HCT116 (cell line): ENCODE measurements at regions not wholly inside any gene's neighbourhood (a gene's known extent, or its start where the extent isn't known, plus 50 kb on each side); places are given as distances from the start of the nearest gene placed in this dataset.

Experiments
- ATAC-seq: fragments of 200-7000 bp; cut with Tn5 transposase; 2 replicates; pipeline ENCODE4 v1.9.1; 2020; ENCODE audit warnings: mild to moderate bottlenecking, moderate library complexity
- BruUV-seq: library from RNA; stranded (reverse); fragments of 400-500 nt; replicated peaks from 2 replicates; lab custom pipeline; 2021; lab: Mats Ljungman, UMichigan
- CTCF ChIA-PET: fragments of 300-600 bp; sonication (Branson Sonifier 250); formaldehyde crosslinking; loops from one replicate; lab custom pipeline; 2021; ENCODE audit warnings: antibody characterized with exemption; lab: Charles Lee
- POLR2A ChIA-PET: fragments of 300-600, 350-600 bp; sonication (Branson Sonifier 250); formaldehyde crosslinking; loops from one replicate; lab custom pipeline; 2021; ENCODE audit warnings: antibody characterized with exemption; lab: Charles Lee
- RAD21 ChIA-PET, 2 experiments: fragments of 300-600 bp; sonication (Branson Sonifier 250); formaldehyde crosslinking; loops; one replicate each; lab custom pipeline; 2023; ENCODE audit warnings: low total read pairs in 2 of 2; ENCODE audit not compliant: uncharacterized antibody in 2 of 2, unreplicated experiment in 2 of 2, low non-redundant PET in 1 of 2; lab: Charles Lee
- DNase-seq: peaks from one replicate; pipeline ENCODE4 v3.0.0-alpha.2; 2010; ENCODE audit warnings: low read depth, low spot score
- H2AFZ ChIP-seq: fragments of 200-600 bp; shearing (Covaris generic), sonication (generic); 2 replicates; pipeline ENCODE4 v1.6.1; 2017; ENCODE audit warnings: low read depth, mixed run types, mixed read lengths, antibody characterized with exemption, low read length; ENCODE audit not compliant: poor library complexity, severe bottlenecking
- H3K27ac ChIP-seq: 2 replicates; pipeline ENCODE4 v1.5.1; 2012; ENCODE audit warnings: low read depth, low read length
- H3K27me3 ChIP-seq: fragments of 200-600 bp; sonication (generic); 2 replicates; pipeline ENCODE4 v1.6.1; 2016; ENCODE audit warnings: mixed run types, low read length, mixed read lengths; ENCODE audit not compliant: insufficient read depth
- H3K36me3 ChIP-seq, 2 experiments: fragments of 200-500 bp in 1 of 2; fragments of 200-600 bp in 1 of 2; sonication (Bioruptor generic) in 1 of 2; sonication (generic) in 1 of 2; 2 replicates each; pipeline versions ENCODE4 v1.5.1 to v1.6.1; 2014 to 2016; ENCODE audit warnings: low read length in 2 of 2, inconsistent platforms in 1 of 2, mixed read lengths in 1 of 2, mixed run types in 1 of 2; ENCODE audit not compliant: insufficient read depth in 2 of 2, control insufficient read depth in 1 of 2
- H3K4me1 ChIP-seq, 2 experiments: fragments of 200-600 bp in 1 of 2; sonication (generic) in 1 of 2; 2 replicates each; pipeline versions ENCODE4 v1.5.1 to v1.6.1; 2012 to 2017; ENCODE audit warnings: low read length in 2 of 2, inconsistent platforms in 1 of 2, mild to moderate bottlenecking in 1 of 2, mixed read lengths in 1 of 2, mixed run types in 1 of 2, moderate library complexity in 1 of 2; ENCODE audit not compliant: insufficient read depth in 2 of 2, control insufficient read depth in 1 of 2
- H3K4me2 ChIP-seq: fragments of 200-600 bp; sonication (generic); 2 replicates; pipeline ENCODE4 v1.6.1; 2017; ENCODE audit warnings: mixed run types, low read length, mixed read lengths
- H3K4me3 ChIP-seq, 2 experiments: fragments of 200-600 bp in 1 of 2; sonication (generic) in 1 of 2; replicated peaks in 1 of 2; 2 replicates each; pipeline ENCODE4 v1.5.1; 2011 to 2016; ENCODE audit warnings: low read length in 2 of 2, control low read depth in 1 of 2, low read depth in 1 of 2, mild to moderate bottlenecking in 1 of 2, mixed read lengths in 1 of 2, mixed run types in 1 of 2
- H3K79me2 ChIP-seq: fragments of 200-600 bp; sonication (generic); 2 replicates; pipeline ENCODE4 v1.6.1; 2017; ENCODE audit warnings: mild to moderate bottlenecking, mixed run types, low read length, moderate library complexity, mixed read lengths; ENCODE audit not compliant: insufficient read depth
- H3K9ac ChIP-seq: fragments of 200-600 bp; sonication (generic); 2 replicates; pipeline ENCODE4 v1.6.1; 2016; ENCODE audit warnings: low read length, mixed read lengths
- H3K9me2 ChIP-seq: fragments of 200-600 bp; sonication (generic), shearing (Covaris generic); 2 replicates; pipeline ENCODE4 v1.6.1; 2017; ENCODE audit warnings: mixed run types, mild to moderate bottlenecking, moderate library complexity; ENCODE audit not compliant: insufficient read depth
- H3K9me3 ChIP-seq, 2 experiments: fragments of 200-500 bp in 1 of 2; fragments of 200-600 bp in 1 of 2; sonication (Bioruptor generic) in 1 of 2; sonication (generic) in 1 of 2; 2 replicates each; pipeline ENCODE4 v1.6.1; 2014 to 2017; ENCODE audit warnings: low read length in 2 of 2, mixed read lengths in 2 of 2, inconsistent platforms in 1 of 2, low read depth in 1 of 2, mild to moderate bottlenecking in 1 of 2, mixed run types in 1 of 2, moderate library complexity in 1 of 2; ENCODE audit not compliant: control insufficient read depth in 1 of 2, insufficient read depth in 1 of 2
- H4K20me1 ChIP-seq: fragments of 200-600 bp; sonication (generic), shearing (Covaris generic); 2 replicates; pipeline ENCODE4 v1.6.1; 2017; ENCODE audit warnings: mixed run types, mild to moderate bottlenecking, moderate library complexity; ENCODE audit not compliant: insufficient read depth
- CTCF ChIP-seq, 3 experiments: fragments of 200-600 bp in 1 of 3; sonication (generic) in 1 of 3; IDR thresholded peaks in 2 of 3; conservative IDR thresholded peaks in 1 of 3; 2 replicates each; pipeline ENCODE4 v1.5.1; 2012 to 2017; ENCODE audit warnings: low read depth in 2 of 3, low read length in 2 of 3, antibody characterized with exemption in 1 of 3, borderline replicate concordance in 1 of 3, control low read depth in 1 of 3, mild to moderate bottlenecking in 1 of 3, mixed read lengths in 1 of 3, mixed run types in 1 of 3, moderate library complexity in 1 of 3; ENCODE audit not compliant: insufficient read depth in 1 of 3
- EGR1 ChIP-seq: IDR thresholded peaks from 2 replicates; pipeline ENCODE4 v1.6.1; 2012; ENCODE audit warnings: low read depth
- EZH2 ChIP-seq: fragments of 200-600 bp; sonication (generic); IDR thresholded peaks from 2 replicates; pipeline ENCODE4 v1.6.1; 2017; ENCODE audit warnings: antibody characterized with exemption, mixed run types
- FOSL1 ChIP-seq: IDR thresholded peaks from 2 replicates; pipeline ENCODE4 v1.6.1; 2012; ENCODE audit warnings: low read depth
- POLR2A ChIP-seq: IDR thresholded peaks from 2 replicates; pipeline ENCODE4 v1.7.0; 2011; ENCODE audit warnings: borderline replicate concordance; ENCODE audit not compliant: insufficient read depth, insufficient read length; ENCODE audit errors: extremely low read depth
- SP1 ChIP-seq: IDR thresholded peaks from 2 replicates; pipeline ENCODE4 v1.6.1; 2012; ENCODE audit warnings: low read depth
- SRF ChIP-seq: IDR thresholded peaks from 2 replicates; pipeline ENCODE4 v1.6.1; 2012; ENCODE audit warnings: low read depth
- YY1 ChIP-seq: IDR thresholded peaks from 2 replicates; pipeline ENCODE4 v1.6.1; 2011; ENCODE audit warnings: low read length, low read depth, moderate library complexity, mild to moderate bottlenecking; ENCODE audit not compliant: insufficient replicate concordance; ENCODE audit errors: extremely low read depth
- ZBTB33 ChIP-seq: IDR thresholded peaks from 2 replicates; pipeline ENCODE4 v1.6.1; 2011; ENCODE audit warnings: mild to moderate bottlenecking, low read length, moderate library complexity; ENCODE audit not compliant: insufficient replicate concordance; ENCODE audit errors: extremely low read depth
- ZFX ChIP-seq: fragments of 450-650 bp; IDR thresholded peaks from 2 replicates; pipeline ENCODE4 v1.6.1; 2017
- ZNF274 ChIP-seq: fragments of 200-500 bp; sonication (Bioruptor generic); IDR thresholded peaks from 2 replicates; pipeline ENCODE4 v1.6.1; 2014; ENCODE audit warnings: mild to moderate bottlenecking, low read depth, low read length, inconsistent platforms
- intact Hi-C: fragments of 100-400 bp; cut with micrococcal nuclease; formaldehyde crosslinking; loops from 2 replicates; pipeline ENCODE4 v1.10.0; 2022
- TF ChIP-seq, protein P1 (sequence below): IDR thresholded peaks from 2 replicates; pipeline ENCODE4 v1.6.1; 2012; ENCODE audit warnings: low read depth

DNA sequence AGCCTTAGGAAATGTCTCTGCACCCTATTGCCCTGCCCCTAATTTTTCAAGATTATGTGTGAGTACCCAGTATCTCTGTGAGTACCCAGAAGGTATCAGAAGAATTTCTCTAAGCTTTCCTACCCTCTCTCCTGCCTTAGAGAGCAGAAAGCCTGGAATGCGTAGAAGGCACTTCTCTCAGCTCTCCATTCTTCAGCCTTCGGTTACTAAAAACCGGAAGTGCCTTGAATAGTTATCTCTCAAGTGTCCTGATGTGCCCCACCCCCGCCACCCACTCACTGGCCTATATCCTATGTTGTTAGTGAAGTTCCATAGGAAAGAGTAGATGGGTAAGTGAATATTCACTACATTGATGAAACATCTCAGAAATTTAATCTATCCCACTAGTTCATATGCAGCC lies 210.7 kb upstream of the CDH10 start (continued):
- TF ChIP-seq CTCF (IDR thresholded peaks at IDR 0.05 in 2 of 3, conservative IDR thresholded peaks at IDR 0.05 in 1 of 3; ENCODE audit: borderline replicate concordance in 1 of 3, insufficient read depth in 1 of 3, low read depth in 2 of 3, low read length in 2 of 3) (no peak), EZH2 (no peak), EGR1 (no peak)

- Histone ChIP-seq H3K9ac (no peak overlapping the region), H3K4me3 (no peak overlapping the region), H3K79me2 (no peaks in the 10 kb centered on the region), H2AFZ (no peak overlapping the region), H3K27ac (no peak overlapping the region), H4K20me1 (no peaks in the 10 kb centered on the region), H3K36me3 (no peaks in the 10 kb centered on the region; a peak in 1 of 4 replicates), H3K27me3 (no peaks in the 10 kb centered on the region), H3K9me2 (no peaks in the 10 kb centered on the region), H3K4me2 (no peak overlapping the region)
- ATAC-seq (no peak), DNase-seq (no peak)
- RAD21 ChIA-PET, result no interaction called here
- POLR2A ChIA-PET, result no interaction called here
- no TSS peak for BruUV-seq
- intact Hi-C loops, result no loop called here
- TF ChIP-seq, protein P1, sequence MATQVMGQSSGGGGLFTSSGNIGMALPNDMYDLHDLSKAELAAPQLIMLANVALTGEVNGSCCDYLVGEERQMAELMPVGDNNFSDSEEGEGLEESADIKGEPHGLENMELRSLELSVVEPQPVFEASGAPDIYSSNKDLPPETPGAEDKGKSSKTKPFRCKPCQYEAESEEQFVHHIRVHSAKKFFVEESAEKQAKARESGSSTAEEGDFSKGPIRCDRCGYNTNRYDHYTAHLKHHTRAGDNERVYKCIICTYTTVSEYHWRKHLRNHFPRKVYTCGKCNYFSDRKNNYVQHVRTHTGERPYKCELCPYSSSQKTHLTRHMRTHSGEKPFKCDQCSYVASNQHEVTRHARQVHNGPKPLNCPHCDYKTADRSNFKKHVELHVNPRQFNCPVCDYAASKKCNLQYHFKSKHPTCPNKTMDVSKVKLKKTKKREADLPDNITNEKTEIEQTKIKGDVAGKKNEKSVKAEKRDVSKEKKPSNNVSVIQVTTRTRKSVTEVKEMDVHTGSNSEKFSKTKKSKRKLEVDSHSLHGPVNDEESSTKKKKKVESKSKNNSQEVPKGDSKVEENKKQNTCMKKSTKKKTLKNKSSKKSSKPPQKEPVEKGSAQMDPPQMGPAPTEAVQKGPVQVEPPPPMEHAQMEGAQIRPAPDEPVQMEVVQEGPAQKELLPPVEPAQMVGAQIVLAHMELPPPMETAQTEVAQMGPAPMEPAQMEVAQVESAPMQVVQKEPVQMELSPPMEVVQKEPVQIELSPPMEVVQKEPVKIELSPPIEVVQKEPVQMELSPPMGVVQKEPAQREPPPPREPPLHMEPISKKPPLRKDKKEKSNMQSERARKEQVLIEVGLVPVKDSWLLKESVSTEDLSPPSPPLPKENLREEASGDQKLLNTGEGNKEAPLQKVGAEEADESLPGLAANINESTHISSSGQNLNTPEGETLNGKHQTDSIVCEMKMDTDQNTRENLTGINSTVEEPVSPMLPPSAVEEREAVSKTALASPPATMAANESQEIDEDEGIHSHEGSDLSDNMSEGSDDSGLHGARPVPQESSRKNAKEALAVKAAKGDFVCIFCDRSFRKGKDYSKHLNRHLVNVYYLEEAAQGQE, result no peak
- TF ChIP-seq SP1, result no peak
- TF ChIP-seq SRF, result no peak
- TF ChIP-seq POLR2A, result no peak
- TF ChIP-seq ZNF274, result no peak
- TF ChIP-seq ZFX, result no peak
- no peak for TF ChIP-seq ZBTB33
- no peak for TF ChIP-seq FOSL1
- TF ChIP-seq YY1, result no peak
- TF ChIP-seq CTCF (IDR thresholded peaks at IDR 0.05 in 2 of 3, conservative IDR thresholded peaks at IDR 0.05 in 1 of 3; ENCODE audit: borderline replicate concordance in 1 of 3, insufficient read depth in 1 of 3, low read depth in 2 of 3, low read length in 2 of 3), result no peak
- TF ChIP-seq, all 23 proteins: peak for 0
- Histone ChIP-seq H3K9me3 (peaks cover 20 to 33% of the 10 kb centered on the region in 2 experiments; a peak in 3 of 4 replicates), H3K4me1 (no peaks in the 10 kb centered on the region)
- CTCF ChIA-PET, result no interaction called here
These were observed 210.1 kb upstream of the CDH10 start for GRCh38 chr5:24854850-24855249.
